PFSK-1 (cell line): ENCODE measurements at regions not wholly inside any gene's neighbourhood (a gene's known extent, or its start where the extent isn't known, plus 50 kb on each side); places are given as distances from the start of the nearest gene placed in this dataset.

Experiments
- FOXP2 ChIP-seq: optimal IDR thresholded peaks from 2 replicates; pipeline ENCODE3; 2011; ENCODE audit warnings: borderline replicate concordance, control low read depth, inconsistent platforms; ENCODE audit not compliant: insufficient read depth; ENCODE audit errors: extremely low read length, extremely low read depth
- POLR2AphosphoS5 ChIP-seq: IDR thresholded peaks from 2 replicates; pipeline ENCODE4 v1.6.1; 2012; ENCODE audit warnings: low read depth, mild to moderate bottlenecking, control low read depth, low read length, moderate library complexity
- SIN3A ChIP-seq: IDR thresholded peaks from 2 replicates; pipeline ENCODE4 v1.6.1; 2012; ENCODE audit warnings: mild to moderate bottlenecking, low read length, moderate library complexity, borderline replicate concordance; ENCODE audit not compliant: insufficient read depth
- TAF1 ChIP-seq: IDR thresholded peaks from 2 replicates; pipeline ENCODE4 v1.6.1; 2012; ENCODE audit warnings: low read length, control low read depth, borderline replicate concordance; ENCODE audit not compliant: insufficient read depth
- TF ChIP-seq, protein P1 (sequence below), 2 experiments: IDR thresholded peaks; 2 replicates each; pipeline versions ENCODE4 v1.6.1 to v1.8.0; 2011 to 2012; ENCODE audit warnings: low read depth in 2 of 2, low read length in 2 of 2, control low read depth in 1 of 2, inconsistent platforms in 1 of 2, mild to moderate bottlenecking in 1 of 2, moderate library complexity in 1 of 2; ENCODE audit not compliant: insufficient read depth in 1 of 2

GRCh38 chr5:36529142-36529541, 77.3 kb upstream of the SLC1A3 start:
- TF ChIP-seq FOXP2: no peak
- TF ChIP-seq, protein P1, sequence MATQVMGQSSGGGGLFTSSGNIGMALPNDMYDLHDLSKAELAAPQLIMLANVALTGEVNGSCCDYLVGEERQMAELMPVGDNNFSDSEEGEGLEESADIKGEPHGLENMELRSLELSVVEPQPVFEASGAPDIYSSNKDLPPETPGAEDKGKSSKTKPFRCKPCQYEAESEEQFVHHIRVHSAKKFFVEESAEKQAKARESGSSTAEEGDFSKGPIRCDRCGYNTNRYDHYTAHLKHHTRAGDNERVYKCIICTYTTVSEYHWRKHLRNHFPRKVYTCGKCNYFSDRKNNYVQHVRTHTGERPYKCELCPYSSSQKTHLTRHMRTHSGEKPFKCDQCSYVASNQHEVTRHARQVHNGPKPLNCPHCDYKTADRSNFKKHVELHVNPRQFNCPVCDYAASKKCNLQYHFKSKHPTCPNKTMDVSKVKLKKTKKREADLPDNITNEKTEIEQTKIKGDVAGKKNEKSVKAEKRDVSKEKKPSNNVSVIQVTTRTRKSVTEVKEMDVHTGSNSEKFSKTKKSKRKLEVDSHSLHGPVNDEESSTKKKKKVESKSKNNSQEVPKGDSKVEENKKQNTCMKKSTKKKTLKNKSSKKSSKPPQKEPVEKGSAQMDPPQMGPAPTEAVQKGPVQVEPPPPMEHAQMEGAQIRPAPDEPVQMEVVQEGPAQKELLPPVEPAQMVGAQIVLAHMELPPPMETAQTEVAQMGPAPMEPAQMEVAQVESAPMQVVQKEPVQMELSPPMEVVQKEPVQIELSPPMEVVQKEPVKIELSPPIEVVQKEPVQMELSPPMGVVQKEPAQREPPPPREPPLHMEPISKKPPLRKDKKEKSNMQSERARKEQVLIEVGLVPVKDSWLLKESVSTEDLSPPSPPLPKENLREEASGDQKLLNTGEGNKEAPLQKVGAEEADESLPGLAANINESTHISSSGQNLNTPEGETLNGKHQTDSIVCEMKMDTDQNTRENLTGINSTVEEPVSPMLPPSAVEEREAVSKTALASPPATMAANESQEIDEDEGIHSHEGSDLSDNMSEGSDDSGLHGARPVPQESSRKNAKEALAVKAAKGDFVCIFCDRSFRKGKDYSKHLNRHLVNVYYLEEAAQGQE (IDR thresholded peaks at IDR 0.05; ENCODE audit: insufficient read depth in 1 of 2, low read depth in 2 of 2, low read length in 2 of 2): no peak
- no peak for TF ChIP-seq POLR2AphosphoS5
- TF ChIP-seq SIN3A: no peak
- no peak for TF ChIP-seq TAF1

- no peak for TF ChIP-seq FOXP2
- TF ChIP-seq TAF1: no peak
- TF ChIP-seq, protein P1 (IDR thresholded peaks at IDR 0.05; ENCODE audit: insufficient read depth in 1 of 2, low read depth in 2 of 2, low read length in 2 of 2): no peak
- TF ChIP-seq SIN3A: no peak
- TF ChIP-seq POLR2AphosphoS5: no peak
Observed at GRCh38 chr5:36530215-36530614, 76.2 kb upstream of the SLC1A3 start.

GRCh38 chr5:36531401-36531800, 75.0 kb upstream of the SLC1A3 start:
- TF ChIP-seq SIN3A: no peak
- TF ChIP-seq, protein P1 (IDR thresholded peaks at IDR 0.05; ENCODE audit: insufficient read depth in 1 of 2, low read depth in 2 of 2, low read length in 2 of 2): no peak
- no peak for TF ChIP-seq POLR2AphosphoS5
- no peak for TF ChIP-seq TAF1
- TF ChIP-seq FOXP2: no peak

DNA sequence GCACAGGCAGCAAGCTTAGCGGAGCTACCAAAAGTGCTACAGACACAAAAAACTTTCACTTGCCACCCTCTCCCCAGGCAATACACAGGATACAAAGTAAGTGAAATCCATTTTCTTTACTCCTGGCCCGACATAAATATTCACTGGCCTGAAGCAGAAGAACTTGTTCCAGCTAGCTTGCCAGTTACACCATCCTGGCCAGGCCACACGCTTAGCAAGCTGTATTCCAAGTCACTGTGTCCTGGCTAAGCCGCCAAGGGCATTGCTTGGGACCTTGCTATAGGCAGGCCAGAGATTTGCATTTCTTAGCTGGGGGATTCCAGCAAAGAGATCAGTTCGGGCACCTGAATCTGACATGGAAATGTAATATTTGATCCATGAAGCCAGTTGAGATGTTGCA, 71.0 kb upstream of the SLC1A3 start:
- TF ChIP-seq TAF1 (no peak), POLR2AphosphoS5 (no peak), FOXP2 (no peak), SIN3A (no peak)
- TF ChIP-seq, protein P1 (IDR thresholded peaks at IDR 0.05; ENCODE audit: insufficient read depth in 1 of 2, low read depth in 2 of 2, low read length in 2 of 2): no peak
